HG02571 (cell line): ENCODE measurements at regions not wholly inside any gene's neighbourhood (a gene's known extent, or its start where the extent isn't known, plus 50 kb on each side); places are given as distances from the start of the nearest gene placed in this dataset.

Experiments used
- ATAC-seq: cut with Tn5 transposase; IDR thresholded peaks from one replicate; pipeline ENCODE4 v1.9.1; 2021; ENCODE audit warnings: mild to moderate bottlenecking, moderate library complexity; ENCODE audit not compliant: unreplicated experiment

- no peak for ATAC-seq
Observed at GRCh38 chr11:95520369-95521132, 269.0 kb downstream of the FAM76B start.

GRCh38 chr11:95519912-95520311 is 269.7 kb downstream of the FAM76B start:
- ATAC-seq, result no peak

GRCh38 chr11:95517453-95517852 is 272.1 kb downstream of the FAM76B start:
- no peak for ATAC-seq

- no peak for ATAC-seq
Observed at GRCh38 chr11:95516786-95517185, 272.8 kb downstream of the FAM76B start.

GRCh38 chr11:95516175-95516574 is 273.4 kb downstream of the FAM76B start:
- ATAC-seq, result no peak

- ATAC-seq, result no peak
Observed at GRCh38 chr11:95515371-95515770, 274.2 kb downstream of the FAM76B start.

GRCh38 chr11:95514416-95515110 is 275.0 kb downstream of the FAM76B start:
- ATAC-seq, result no peak

- no peak for ATAC-seq
Observed at GRCh38 chr11:95512682-95513081, 276.9 kb downstream of the FAM76B start.

GRCh38 chr11:95512177-95512576 is 277.4 kb downstream of the FAM76B start:
- no peak for ATAC-seq

GRCh38 chr11:95508219-95508890 is 277.4 kb upstream of the SESN3 start:
- ATAC-seq, result no peak

GRCh38 chr11:95507794-95508193 is 276.8 kb upstream of the SESN3 start:
- no peak for ATAC-seq

GRCh38 chr11:95506777-95507176 is 275.8 kb upstream of the SESN3 start:
- no peak for ATAC-seq

GRCh38 chr11:95505927-95506426 is 275.0 kb upstream of the SESN3 start:
- no peak for ATAC-seq

- no peak for ATAC-seq
Observed at GRCh38 chr11:95503047-95503446, 272.0 kb upstream of the SESN3 start.

GRCh38 chr11:95502522-95502921 is 271.5 kb upstream of the SESN3 start:
- ATAC-seq, result no peak

- ATAC-seq, result no peak
Observed at GRCh38 chr11:95501761-95502266, 270.8 kb upstream of the SESN3 start.

- no peak for ATAC-seq
Observed at GRCh38 chr11:95500466-95500865, 269.5 kb upstream of the SESN3 start.

- no peak for ATAC-seq
Observed at GRCh38 chr11:95499516-95500135, 268.6 kb upstream of the SESN3 start.

- no peak for ATAC-seq
Observed at GRCh38 chr11:95498722-95499425, 267.9 kb upstream of the SESN3 start.

- ATAC-seq, result no peak
Observed at GRCh38 chr11:95496901-95497300, 265.9 kb upstream of the SESN3 start.
